GM12864 (cell line): ENCODE measurements at regions not wholly inside any gene's neighbourhood (a gene's known extent, or its start where the extent isn't known, plus 50 kb on each side); places are given as distances from the start of the nearest gene placed in this dataset.

Source experiments
- DNase-seq: peaks from one replicate; pipeline ENCODE4 v3.0.0-alpha.2; 2011; ENCODE audit warnings: low read depth
- H3K4me3 ChIP-seq: 2 replicates; pipeline ENCODE4 v1.5.1; 2011; ENCODE audit warnings: mild to moderate bottlenecking, low read depth, low read length, control low read depth
- TF ChIP-seq, protein P1 (sequence below): IDR thresholded peaks from 2 replicates; pipeline ENCODE4 v1.5.1; 2011; ENCODE audit warnings: low read depth, mild to moderate bottlenecking, moderate library complexity, low read length, control low read depth, inconsistent platforms; ENCODE audit errors: missing control alignments

DNA sequence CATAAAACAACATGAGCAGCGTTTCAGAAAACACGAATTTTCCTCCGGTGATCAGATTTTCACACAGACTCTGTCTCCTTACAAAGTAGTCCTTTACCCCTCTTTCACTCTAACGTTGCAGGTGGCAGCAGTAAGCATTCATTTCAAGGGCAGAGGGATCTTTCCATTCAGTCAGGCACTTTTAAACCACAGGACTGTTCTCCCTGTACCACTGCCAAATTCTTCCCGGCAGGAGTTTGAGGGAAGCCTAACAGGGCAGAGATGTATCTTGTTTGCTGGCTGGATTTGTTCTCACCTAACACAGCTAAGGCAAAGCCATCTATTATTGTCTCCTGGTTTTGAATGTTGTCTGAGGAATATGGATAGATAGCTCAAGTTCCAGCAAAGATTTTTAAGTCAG is 1187.3 kb upstream of the SEL1L start:
- no peak for DNase-seq
- TF ChIP-seq, protein P1, sequence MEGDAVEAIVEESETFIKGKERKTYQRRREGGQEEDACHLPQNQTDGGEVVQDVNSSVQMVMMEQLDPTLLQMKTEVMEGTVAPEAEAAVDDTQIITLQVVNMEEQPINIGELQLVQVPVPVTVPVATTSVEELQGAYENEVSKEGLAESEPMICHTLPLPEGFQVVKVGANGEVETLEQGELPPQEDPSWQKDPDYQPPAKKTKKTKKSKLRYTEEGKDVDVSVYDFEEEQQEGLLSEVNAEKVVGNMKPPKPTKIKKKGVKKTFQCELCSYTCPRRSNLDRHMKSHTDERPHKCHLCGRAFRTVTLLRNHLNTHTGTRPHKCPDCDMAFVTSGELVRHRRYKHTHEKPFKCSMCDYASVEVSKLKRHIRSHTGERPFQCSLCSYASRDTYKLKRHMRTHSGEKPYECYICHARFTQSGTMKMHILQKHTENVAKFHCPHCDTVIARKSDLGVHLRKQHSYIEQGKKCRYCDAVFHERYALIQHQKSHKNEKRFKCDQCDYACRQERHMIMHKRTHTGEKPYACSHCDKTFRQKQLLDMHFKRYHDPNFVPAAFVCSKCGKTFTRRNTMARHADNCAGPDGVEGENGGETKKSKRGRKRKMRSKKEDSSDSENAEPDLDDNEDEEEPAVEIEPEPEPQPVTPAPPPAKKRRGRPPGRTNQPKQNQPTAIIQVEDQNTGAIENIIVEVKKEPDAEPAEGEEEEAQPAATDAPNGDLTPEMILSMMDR = no peak
- H3K4me3 ChIP-seq = no peak overlapping the region

DNA sequence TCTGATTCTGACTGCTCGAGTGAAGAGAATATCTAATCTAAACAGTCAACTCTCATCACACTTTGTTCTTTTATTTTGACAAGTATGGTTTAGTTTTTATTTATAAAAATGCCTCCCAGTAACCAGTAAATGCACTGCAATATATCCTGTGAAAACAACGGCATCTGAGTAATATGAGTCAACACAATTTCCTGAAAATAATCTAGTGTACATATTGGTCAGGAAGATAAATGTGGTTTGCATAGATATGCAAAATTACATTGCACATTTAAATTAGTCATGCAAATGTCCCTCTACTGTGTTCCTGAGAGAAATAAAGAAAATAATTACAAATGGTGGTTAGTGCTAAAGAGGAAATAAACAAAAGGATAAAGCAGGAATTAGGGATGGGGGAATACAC is 1190.7 kb upstream of the SEL1L start:
- H3K4me3 ChIP-seq = no peak overlapping the region
- TF ChIP-seq, protein P1 = no peak
- DNase-seq = no peak

DNA sequence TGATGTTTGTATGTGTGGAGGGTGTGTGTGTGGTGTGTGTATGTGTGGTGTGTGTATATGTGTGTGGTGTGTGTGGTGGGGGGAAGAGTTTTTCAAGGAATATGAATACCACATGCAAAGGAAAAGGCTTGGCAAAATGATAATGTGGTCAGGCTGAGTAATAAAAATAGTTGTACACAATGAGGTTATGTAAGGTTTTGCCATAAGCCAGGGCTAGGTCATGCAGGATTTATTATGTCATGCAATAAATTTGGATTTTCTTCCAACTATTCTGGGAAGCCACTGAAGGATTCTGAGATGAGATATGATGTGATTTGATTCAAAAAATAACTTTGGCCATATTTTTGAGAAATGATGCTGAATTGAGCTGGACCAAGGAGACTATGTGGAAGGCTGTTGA is 1191.6 kb upstream of the SEL1L start:
- no peak overlapping the region for H3K4me3 ChIP-seq
- no peak for DNase-seq
- TF ChIP-seq, protein P1 = no peak

DNA sequence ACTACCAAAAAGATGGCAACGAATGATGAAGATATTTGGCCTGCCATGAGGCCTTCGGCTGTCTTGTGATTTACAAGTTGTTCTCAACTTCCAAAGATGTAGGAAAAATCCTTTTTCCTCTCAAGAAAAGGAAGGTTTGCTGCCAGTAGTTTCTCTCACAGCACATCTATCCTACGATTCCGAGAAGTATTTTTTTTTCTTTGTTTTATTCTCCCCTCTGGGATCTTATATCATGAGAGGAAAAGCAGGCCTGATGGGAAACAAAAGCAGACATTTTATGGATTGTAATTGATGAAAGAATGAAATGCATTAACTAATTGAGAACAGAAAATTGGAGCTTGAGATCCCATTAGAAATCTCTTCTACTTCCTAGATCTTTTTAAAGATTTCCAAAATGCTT is 1197.9 kb upstream of the SEL1L start:
- DNase-seq = no peak
- TF ChIP-seq, protein P1 = no peak

DNA sequence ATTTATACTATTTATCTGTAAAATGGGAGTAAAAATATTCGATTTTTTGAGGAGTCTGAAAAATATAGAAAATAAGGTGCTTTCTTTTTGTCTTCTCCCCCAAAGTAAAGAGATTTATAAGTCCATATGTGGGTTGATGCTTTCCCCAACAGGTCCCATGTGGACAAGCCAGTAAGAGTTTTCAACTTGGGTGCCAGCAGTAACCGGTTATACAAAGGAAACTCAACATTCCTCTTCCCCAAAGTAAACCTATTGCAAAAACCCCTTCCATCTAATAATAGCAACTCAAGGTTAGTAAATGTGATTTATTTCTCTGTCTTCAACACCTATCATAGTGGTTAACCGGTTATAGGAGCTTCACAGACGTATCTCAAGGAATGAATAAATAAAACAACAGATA is 1206.9 kb upstream of the SEL1L start:
- TF ChIP-seq, protein P1 = no peak
- no peak for DNase-seq
- H3K4me3 ChIP-seq = no peak overlapping the region

More for the DNA sequence above, 1197.9 kb upstream of the SEL1L start:
- no peak overlapping the region for H3K4me3 ChIP-seq

DNA sequence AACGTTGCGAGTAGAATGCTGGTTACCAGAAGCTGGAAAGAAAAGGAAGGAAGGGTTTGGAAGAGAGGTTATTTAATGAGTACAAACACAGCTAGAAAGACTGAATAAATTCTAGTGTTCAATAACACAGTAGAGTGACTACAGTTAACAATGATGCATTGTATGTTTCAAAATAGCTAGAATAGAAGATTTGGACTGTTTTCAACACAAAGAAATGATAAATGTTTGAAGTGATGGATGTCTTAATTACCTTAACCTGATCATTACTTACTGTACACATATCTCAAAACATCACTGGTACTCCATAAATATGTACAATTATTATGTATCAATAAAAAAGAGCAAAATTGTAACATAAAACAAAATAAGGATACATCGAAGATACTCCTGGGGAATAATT is 1221.8 kb upstream of the SEL1L start:
- TF ChIP-seq, protein P1 = no peak
- DNase-seq = no peak
- H3K4me3 ChIP-seq = no peak overlapping the region

DNA sequence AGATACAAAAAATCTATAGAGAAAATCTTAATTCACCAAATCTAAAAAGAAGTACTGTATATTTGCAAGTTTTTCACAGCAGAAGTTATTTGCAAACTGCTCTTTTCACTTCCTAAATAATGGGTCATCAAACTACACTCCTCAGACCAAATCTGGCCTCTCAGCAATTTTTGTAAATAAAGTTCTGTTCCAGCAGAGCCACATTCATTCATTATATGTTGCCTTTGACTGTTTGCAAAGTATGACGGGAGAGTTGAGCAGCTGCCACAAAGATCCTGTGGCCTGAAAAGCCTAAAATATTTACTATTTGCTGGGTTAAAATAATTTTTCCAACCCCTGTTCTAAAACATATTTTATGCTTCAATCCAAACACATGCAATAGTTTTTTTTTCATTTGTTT is 1222.3 kb upstream of the SEL1L start:
- no peak overlapping the region for H3K4me3 ChIP-seq
- TF ChIP-seq, protein P1 = no peak
- DNase-seq = no peak
